ENCODE measurements at regions not wholly inside any gene's neighbourhood (a gene's known extent, or its start where the extent isn't known, plus 50 kb on each side); places are given as distances from the start of the nearest gene placed in this dataset.

GRCh38 chr4:15234856-15235126 is 193.0 kb upstream of the C1QTNF7 start:
- TF ChIP-seq CTCF (conservative IDR thresholded peaks at IDR 0.05; ENCODE audit: low read depth in 2 of 2): no peak
- TF ChIP-seq CREB1 (CRISPR knock-in tag; IDR thresholded peaks at IDR 0.05; ENCODE audit: low read depth): no peak
- TF ChIP-seq EZH2 (IDR thresholded peaks at IDR 0.05; ENCODE audit: low read depth, unreplicated experiment): no peak
- TF ChIP-seq POLR2AphosphoS5 (IDR thresholded peaks at IDR 0.05; ENCODE audit: low read depth): no peak
- no peak for TF ChIP-seq JUNB (IDR thresholded peaks at IDR 0.05; ENCODE audit: unreplicated experiment)
- TF ChIP-seq ETS1 (IDR thresholded peaks at IDR 0.05): no peak
- TF ChIP-seq ZNF331 (CRISPR knock-in tag; IDR thresholded peaks at IDR 0.05; ENCODE audit: low read depth): no peak
- TF ChIP-seq EZH2phosphoT487 (IDR thresholded peaks at IDR 0.05; ENCODE audit: unreplicated experiment): no peak
- no peak for TF ChIP-seq ZNF462 (CRISPR knock-in tag; IDR thresholded peaks at IDR 0.05)
- TF ChIP-seq REST (IDR thresholded peaks at IDR 0.05; ENCODE audit: unreplicated experiment): no peak
- TF ChIP-seq ZNF114 (CRISPR knock-in tag; IDR thresholded peaks at IDR 0.05): no peak
